ENCODE measurements at regions not wholly inside any gene's neighbourhood (a gene's known extent, or its start where the extent isn't known, plus 50 kb on each side); places are given as distances from the start of the nearest gene placed in this dataset.

GRCh38 chr7:116083796-116084195, 53.2 kb upstream of the TFEC start:
- no peak for DNase-seq

DNA sequence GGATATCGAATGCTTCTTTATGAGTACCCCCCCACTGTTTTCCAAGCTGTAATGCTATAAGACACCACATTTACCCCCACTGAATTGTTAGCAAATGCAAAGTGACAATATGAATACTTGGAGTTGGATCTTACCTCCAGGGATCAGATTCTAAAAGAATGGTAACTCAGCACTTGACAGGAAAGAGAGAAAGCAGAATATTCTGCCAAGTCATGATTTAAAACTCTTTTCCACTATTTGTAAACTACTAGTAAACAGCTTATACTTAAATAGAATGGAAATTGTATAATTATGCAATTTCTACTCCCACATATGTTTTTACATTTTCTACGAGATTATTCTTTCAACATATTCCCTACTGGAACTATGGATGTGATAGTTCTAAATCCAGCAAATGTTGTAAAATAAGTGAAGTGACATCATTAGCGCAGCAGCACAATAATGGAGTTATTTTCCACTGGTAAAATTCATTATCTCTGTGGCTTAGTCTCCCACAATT, 56.0 kb upstream of the TFEC start:
- no peak for DNase-seq

DNA sequence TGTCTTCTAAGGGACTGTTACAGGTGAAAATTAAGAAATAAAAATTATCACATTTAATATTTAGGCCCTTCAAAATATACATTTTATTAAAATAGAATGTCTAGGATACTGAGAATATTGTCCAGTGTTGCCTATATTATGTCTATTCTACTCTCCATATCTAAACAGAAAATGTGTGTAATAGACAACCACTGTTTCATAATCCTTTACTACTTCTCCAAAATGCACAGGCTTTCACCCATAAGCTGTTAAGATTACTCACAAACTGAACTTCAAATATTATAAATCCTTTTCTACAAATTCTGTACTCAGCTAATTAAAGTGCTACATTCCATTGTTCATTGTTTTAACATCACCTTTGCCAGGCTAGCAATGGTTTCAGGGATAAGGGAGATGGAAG, 56.7 kb upstream of the TFEC start:
- no peak for DNase-seq

DNA sequence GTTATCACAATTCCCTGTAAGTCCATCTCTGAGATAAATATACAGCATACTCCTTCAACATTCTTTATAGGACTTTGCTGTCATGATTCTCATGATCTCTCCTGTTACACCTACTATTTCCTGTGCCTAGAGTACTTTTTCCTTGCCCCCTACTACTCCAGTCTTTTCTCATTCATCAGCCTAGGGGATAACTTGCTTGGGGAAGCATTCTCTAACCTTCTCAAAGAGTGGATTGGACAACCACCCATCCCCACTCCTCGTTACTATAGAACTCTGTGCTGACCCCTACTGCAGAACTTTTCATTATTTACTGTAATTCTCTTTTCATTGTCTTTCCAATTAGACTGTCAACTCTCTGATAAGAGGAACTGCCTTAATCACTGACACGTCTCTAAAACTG, 57.4 kb upstream of the TFEC start:
- DNase-seq, result no peak

DNA sequence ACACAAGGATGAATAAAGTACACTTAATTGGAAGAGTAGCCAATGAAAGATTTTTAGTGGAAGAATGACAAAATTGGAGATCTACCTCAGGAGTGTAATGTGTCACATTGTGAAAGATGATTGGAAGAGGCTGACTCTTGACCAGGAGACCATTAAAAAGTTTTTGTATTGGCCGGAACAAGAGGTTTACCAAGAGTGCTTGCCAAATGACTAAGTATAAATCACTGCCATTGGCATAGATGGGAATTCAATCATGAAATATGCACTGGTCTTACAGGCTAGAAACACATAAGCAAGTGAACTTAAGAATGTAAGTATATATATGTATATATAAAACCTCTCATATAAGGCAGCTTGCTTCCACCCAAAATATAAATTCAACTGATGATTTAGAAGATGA, 58.7 kb upstream of the TFEC start:
- no peak for DNase-seq

DNA sequence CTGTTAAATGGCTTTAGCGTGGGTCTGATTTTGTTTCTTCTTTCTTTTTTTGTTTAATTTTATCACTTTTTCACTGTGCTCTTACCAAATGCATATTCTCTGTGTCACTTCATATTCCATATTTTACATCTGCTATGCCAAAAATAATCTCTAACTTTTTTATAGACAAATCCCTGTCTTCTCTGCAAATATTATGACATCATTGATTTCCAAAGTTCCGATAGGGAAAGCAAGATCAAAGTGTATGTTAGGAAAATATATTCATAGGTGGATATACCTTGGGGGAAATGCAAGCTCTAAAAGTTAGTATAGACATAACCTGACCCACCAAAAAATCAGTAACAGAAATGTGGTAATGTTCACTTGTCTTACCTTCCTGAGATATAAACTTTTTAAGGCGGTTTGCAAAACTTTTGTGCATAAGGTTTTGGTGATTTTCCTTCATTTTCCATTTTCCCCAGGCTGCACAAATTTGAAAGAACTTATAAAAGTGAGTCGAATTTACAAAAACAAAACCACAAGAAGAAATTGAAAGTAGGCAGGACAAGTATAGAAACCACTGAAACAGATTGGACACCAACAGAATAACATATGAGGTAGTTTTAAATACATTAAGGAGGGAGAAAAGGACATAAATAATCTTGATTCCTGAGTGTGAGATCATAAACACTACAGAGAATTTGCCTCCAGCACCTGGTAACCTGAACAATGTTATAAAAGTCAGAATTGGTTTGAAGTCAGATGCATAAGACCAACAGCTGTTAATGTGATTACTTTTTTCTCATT, 63.1 kb upstream of the TFEC start:
- DNase-seq, result no peak

- DNase-seq, result no peak
Observed at GRCh38 chr7:116095396-116095795, 64.8 kb upstream of the TFEC start.

DNA sequence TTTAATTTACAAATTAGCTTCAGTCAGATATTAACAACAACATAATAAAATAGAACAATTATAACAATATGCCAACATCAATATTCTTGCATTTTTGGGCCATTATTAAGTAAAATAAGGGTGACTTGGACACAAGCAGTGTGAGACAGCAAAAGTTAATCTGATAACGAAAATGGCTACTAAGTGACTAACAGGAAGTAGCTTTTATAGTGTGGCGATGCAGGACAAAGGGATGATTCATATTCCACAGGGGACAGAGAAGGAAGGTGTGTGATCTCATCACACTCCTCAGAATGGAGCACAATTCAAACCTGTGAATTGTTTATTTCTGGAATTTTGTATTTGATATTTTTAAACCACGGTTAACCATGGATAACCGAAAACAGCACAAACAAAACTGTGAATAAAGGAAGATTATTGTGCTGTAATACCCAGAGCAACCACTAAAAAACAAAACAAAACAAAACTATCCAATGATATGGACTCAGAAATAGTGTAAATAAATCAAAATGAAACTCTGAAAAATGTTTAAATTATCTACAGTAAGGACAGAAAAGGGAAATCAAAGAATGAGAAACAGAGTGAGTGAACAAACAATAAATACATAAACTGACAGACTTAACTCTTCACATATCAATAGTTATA, 66.9 kb upstream of the TFEC start:
- DNase-seq, result no peak

- DNase-seq, result no peak
Observed at GRCh38 chr7:116098175-116098574, 67.6 kb upstream of the TFEC start.

GRCh38 chr7:116100626-116101025, 70.1 kb upstream of the TFEC start:
- no peak for DNase-seq

DNA sequence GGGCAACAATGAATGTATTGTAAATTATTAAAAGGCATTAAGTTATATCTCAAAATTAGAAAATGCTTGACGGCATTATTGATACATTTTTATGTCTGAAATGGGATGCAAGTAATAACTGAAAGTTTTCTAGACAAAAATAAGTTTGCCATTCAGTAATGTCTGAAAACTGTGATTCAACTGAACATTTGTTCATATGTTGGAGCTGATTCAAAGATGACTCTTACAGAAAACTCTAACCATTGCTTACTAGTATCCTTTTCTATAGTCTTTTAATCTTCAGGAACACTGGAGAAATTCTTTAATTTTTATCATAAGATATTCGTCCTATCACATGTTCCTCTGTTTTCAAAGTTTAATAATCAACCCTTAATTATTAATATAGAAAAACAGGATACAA, 71.1 kb upstream of the TFEC start:
- DNase-seq, result no peak

DNA sequence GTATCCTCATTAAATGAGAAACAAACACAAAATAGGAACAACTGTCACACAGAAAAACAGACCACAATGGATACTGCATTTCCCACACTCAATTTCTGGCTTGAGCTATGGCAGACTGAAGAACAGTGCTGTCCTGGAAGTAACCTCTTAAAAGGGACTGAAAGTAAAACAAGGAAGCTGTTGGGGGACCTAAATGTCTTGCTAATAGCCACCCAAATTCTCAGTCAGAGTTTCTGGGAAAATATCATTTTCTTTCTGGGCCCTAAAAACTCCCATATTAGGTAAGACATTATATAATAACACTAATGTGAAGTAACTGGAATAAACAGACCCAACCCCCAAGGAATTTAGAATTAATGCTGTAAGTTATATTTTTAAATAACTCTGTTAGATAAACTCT, 80.9 kb upstream of the TFEC start:
- DNase-seq, result no peak

GRCh38 chr7:116113310-116113709, 82.7 kb upstream of the TFEC start:
- no peak for DNase-seq

- no peak for DNase-seq
Observed at GRCh38 chr7:116120839-116121238, 89.5 kb upstream of the TES start.

DNA sequence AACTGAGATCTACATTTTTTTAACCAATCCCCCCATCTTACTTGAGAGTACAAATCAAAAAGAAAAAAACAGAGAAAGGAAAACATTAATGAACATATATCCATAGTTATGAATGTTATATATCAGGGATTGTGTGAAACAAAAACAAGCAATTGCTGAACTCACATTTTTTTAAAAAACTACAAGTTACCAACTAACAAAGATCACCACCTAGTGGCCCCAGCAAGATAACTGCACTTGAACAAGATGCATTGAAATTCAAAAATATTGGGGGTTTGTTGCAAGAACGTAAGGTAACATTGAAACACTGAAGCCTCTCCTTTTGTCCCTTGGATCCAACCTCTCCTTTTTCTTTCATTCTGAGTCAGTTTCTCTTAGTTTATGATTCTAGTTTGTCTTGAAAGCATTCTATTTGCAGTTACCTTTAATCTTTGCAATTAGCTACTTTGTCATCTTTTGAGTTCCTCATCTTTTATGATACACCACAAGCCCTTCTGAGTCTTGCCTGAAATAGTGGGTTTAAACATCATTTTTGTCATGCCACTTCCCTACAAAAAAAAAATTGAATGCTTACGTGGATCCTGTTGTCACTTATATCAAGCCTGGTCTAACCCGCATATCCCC, 87.3 kb upstream of the TES start:
- peak; percentile 0 for DNase-seq

DNA sequence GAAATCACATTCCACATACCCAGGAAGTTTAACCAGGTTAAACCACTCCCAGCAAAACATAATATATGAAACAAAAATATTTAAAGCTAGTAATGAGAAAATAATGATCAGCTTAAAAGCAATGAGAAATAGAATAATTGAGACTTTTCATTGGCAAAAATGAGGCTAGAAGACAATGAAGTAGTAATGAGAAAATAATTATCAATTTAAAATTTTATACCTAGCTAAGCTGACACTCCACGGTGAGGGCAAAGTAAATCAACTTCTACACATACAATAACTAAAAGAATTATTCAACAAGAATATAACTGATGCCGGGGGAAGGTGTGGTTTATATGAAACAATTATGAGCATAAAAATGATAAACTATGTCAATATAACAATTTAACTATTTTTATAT, 82.2 kb upstream of the TES start:
- no peak for DNase-seq

DNA sequence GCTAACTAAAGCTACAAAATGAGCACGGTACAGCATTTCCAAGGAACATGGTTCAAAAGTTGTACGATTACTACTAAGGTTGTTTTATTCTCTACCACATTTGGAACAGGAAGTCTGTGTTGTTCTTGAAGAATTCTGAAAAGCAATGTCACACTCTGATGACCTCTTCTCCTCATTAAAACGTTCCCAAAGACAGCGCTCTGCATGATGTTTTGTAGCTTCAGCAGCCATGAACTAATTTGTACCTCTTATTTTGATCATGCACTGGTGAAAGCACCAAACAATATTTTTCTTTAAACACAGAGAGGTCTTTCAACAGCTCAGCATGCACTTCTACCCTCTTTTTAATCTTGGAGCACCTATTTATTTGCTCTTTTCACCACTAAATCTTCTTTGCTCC, 75.0 kb upstream of the TES start:
- DNase-seq, result no peak

DNA sequence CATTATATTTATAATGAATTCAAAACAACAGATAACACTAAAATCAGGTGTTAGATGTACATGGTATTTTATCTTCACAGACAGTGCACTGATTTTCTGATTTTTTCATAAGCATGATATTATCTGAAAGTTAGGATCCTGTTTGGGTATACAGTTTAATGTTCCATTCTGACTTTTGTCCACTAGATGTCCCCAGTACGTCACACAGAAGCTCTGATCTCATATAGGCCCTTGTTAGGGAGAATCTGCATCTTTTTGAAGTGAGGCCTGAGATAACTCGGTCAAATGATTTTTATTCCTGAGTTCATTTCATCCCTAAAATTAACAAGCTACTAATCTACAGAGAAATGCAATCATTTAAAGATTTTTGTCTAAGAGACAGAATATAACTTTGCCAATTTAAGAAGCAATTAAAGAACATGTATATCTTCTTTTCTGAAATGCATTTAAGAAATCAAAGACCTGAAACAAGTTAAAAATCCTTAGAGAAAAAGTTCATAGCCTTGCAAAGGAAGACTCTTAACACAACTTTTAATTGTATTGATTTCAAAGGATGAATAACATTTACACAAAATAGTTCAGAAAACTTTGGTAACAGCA, 72.0 kb upstream of the TES start:
- DNase-seq, result peak; percentile 22

DNA sequence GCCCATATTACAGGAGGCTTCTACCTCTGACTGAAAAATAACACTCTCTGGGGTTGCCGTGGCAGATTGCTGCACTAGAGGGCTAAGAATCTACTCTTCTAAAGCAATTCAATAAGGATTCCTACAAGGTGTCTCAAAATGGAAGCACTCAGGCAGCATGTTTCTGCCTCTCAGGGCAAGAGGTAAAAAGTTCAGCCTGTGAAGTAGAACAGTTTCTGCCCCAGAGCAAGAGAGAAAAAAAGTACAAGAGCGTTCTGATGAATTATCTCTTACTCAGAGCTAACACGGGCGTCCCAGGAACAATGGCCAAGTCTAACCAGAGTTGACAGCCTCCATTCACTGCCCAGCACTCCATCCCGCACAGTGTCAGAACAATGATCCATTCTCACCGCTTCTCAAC, 71.3 kb upstream of the TES start:
- no peak for DNase-seq

- DNase-seq, result no peak
Observed at GRCh38 chr7:116139807-116140206, 70.5 kb upstream of the TES start.

DNA sequence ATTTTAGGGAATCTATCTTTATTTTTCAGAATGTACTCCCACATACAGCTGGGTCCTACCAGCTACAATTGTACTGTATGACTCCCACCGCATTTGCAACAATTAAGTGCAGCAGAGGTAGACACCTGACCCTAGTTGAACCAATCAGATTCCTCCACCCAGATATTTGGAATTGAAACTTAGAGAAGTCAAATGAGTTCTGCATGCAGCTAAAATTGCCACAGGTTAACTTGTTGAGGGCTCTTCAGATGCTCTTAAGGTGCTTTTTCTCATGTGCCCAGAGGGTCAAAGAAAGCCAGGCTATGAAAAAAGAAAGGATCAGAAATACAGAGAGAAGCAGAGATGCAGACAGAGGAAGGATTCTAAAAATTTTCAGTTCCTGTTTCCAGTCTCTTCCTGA, 68.0 kb upstream of the TES start:
- DNase-seq, result no peak

GRCh38 chr7:116142850-116143249, 67.5 kb upstream of the TES start:
- DNase-seq, result no peak

DNA sequence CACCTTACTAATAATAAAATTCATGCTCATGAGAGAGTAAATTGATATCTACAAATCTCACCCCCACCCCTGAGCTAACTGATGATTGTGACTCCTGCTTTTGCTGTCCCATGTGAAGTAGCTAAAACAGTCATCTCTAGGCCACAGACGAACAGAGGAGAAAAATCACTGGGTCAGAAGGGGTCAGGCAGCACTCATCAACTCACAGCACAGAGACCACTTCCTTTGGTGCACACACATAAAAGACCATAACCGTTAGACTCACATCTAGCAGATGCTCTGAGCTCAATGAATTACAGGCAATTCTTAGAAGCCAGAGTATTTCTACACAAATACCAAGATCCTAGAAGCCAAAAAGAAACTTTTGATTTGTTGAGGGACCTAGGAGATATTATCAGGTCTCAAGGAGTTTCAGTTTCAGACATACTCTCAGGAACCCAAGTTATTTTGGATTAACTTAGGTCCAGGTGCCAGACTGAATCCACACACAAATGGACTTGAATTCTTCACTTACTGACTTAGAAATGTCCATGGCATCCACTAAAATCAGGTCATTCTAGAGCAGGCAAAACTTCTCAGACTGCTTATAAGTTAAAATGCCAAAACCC, 65.0 kb upstream of the TES start:
- no peak for DNase-seq

Measured in NCI-H1436 (cell line).